Hindlimb muscle (tissue), 1 donor: ENCODE measurements at regions not wholly inside any gene's neighbourhood (a gene's known extent, or its start where the extent isn't known, plus 50 kb on each side); places are given as distances from the start of the nearest gene placed in this dataset.
A peak's percentile ranks its signal among the peaks of the same experiment; 100 is the strongest.

Experiments
- DNase-seq: peaks from one replicate; pipeline ENCODE4 v3.0.0-alpha.2; 2013

- DNase-seq = no peak
Measured at GRCh38 chr11:24298146-24298545, 198.7 kb upstream of the LUZP2 start.

- no peak for DNase-seq
Measured at GRCh38 chr11:24311974-24312373, 184.9 kb upstream of the LUZP2 start.

GRCh38 chr11:24312464-24313238 is 184.2 kb upstream of the LUZP2 start:
- DNase-seq = no peak

GRCh38 chr11:24321229-24321628 is 175.6 kb upstream of the LUZP2 start:
- DNase-seq = no peak

GRCh38 chr11:24324211-24324610 is 172.6 kb upstream of the LUZP2 start:
- DNase-seq = no peak

- DNase-seq = no peak
Measured at GRCh38 chr11:24344222-24344621, 152.6 kb upstream of the LUZP2 start.

GRCh38 chr11:24348908-24349307 is 147.9 kb upstream of the LUZP2 start:
- no peak for DNase-seq

GRCh38 chr11:24351179-24351578 is 145.7 kb upstream of the LUZP2 start:
- no peak for DNase-seq

- no peak for DNase-seq
Measured at GRCh38 chr11:24356501-24356900, 140.4 kb upstream of the LUZP2 start.

GRCh38 chr11:24357620-24358410 is 139.0 kb upstream of the LUZP2 start:
- DNase-seq = no peak

GRCh38 chr11:24372491-24372890 is 124.4 kb upstream of the LUZP2 start:
- no peak for DNase-seq

GRCh38 chr11:24373516-24373915 is 123.3 kb upstream of the LUZP2 start:
- DNase-seq = no peak

- no peak for DNase-seq
Measured at GRCh38 chr11:24375351-24375750, 121.5 kb upstream of the LUZP2 start.

GRCh38 chr11:24375931-24376330 is 120.9 kb upstream of the LUZP2 start:
- DNase-seq = no peak

- no peak for DNase-seq
Measured at GRCh38 chr11:24383137-24383536, 113.7 kb upstream of the LUZP2 start.

- DNase-seq = no peak
Measured at GRCh38 chr11:24384240-24384639, 112.6 kb upstream of the LUZP2 start.

- peak; percentile 14 for DNase-seq
Measured at GRCh38 chr11:24386546-24387397, 110.1 kb upstream of the LUZP2 start.

- DNase-seq = no peak
Measured at GRCh38 chr11:24389575-24389974, 107.3 kb upstream of the LUZP2 start.

GRCh38 chr11:24390016-24390415 is 106.8 kb upstream of the LUZP2 start:
- DNase-seq = no peak

GRCh38 chr11:24390762-24391161 is 106.1 kb upstream of the LUZP2 start:
- no peak for DNase-seq

- no peak for DNase-seq
Measured at GRCh38 chr11:24391167-24391566, 105.7 kb upstream of the LUZP2 start.

- no peak for DNase-seq
Measured at GRCh38 chr11:24400059-24400665, 96.7 kb upstream of the LUZP2 start.

GRCh38 chr11:24406389-24406788 is 90.5 kb upstream of the LUZP2 start:
- DNase-seq = no peak
